Kidney (tissue), 13 donors: ENCODE measurements at regions not wholly inside any gene's neighbourhood (a gene's known extent, or its start where the extent isn't known, plus 50 kb on each side); places are given as distances from the start of the nearest gene placed in this dataset.

ENCODE experiments used
- DNase-seq, 5 donors: peaks; one replicate each; pipeline ENCODE4 v3.0.0-alpha.2; 2013 to 2020
- FAIRE-seq: peaks from 2 replicates; lab custom pipeline; 2012; peaks lifted over from hg19 to GRCh38; lab: Jason Lieb, UNC
- H3K27ac ChIP-seq, 2 donors: one replicate each; pipeline ENCODE4 v1.7.0; 2013; ENCODE audit warnings: low read depth in 2 of 2, low read length in 2 of 2, inconsistent platforms in 1 of 2
- H3K27me3 ChIP-seq: one replicate; pipeline ENCODE4 v1.7.1; 2013; ENCODE audit warnings: low read length, inconsistent platforms; ENCODE audit not compliant: control insufficient read depth, insufficient read depth
- H3K36me3 ChIP-seq, 3 donors: one replicate each; pipeline versions ENCODE4 v1.7.0 to v1.7.1; 2013; ENCODE audit warnings: low read length in 3 of 3, control low read depth in 1 of 3, inconsistent platforms in 1 of 3; ENCODE audit not compliant: insufficient read depth in 3 of 3, control insufficient read depth in 2 of 3
- H3K4me1 ChIP-seq, 3 donors: one replicate each; pipeline versions ENCODE4 v1.7.0 to v1.7.1; 2013; ENCODE audit warnings: low read length in 3 of 3, inconsistent platforms in 1 of 3, low read depth in 1 of 3; ENCODE audit not compliant: control insufficient read depth in 2 of 3, insufficient read depth in 2 of 3
- H3K4me3 ChIP-seq, 3 donors: one replicate each; pipeline versions ENCODE4 v1.7.0 to v1.8.1; 2013; ENCODE audit warnings: low read length in 3 of 3, control low read depth in 1 of 3, inconsistent platforms in 1 of 3
- H3K9ac ChIP-seq, 3 donors: one replicate each; pipeline versions ENCODE4 v1.7.0 to v1.7.1; 2013; ENCODE audit warnings: low read length in 3 of 3, control low read depth in 1 of 3, inconsistent platforms in 1 of 3
- H3K9me3 ChIP-seq, 3 donors: one replicate each; pipeline versions ENCODE4 v1.7.0 to v1.7.1; 2013; ENCODE audit warnings: low read length in 3 of 3, control low read depth in 1 of 3, inconsistent platforms in 1 of 3; ENCODE audit not compliant: control insufficient read depth in 2 of 3, insufficient read depth in 1 of 3
- intact Hi-C: fragments of 100-400 bp; cut with DNase I; formaldehyde crosslinking; loops from one replicate; pipeline ENCODE4 v1.11.1; 2022
- TF ChIP-seq, protein P1 (sequence below): IDR thresholded peaks from 3 replicates; pipeline ENCODE4 v1.5.1; 2012; ENCODE audit warnings: mild to moderate bottlenecking, moderate library complexity, borderline replicate concordance; ENCODE audit not compliant: insufficient read depth; ENCODE audit errors: extremely low read depth
- donor health status: control.
- donor health status: control.
- donor health status: control.
- donor health status: control.
- donor health status: control.
- donor health status: DM: yes; HTN: yes; CAD: no.
- donor health status: Normal renal cell carcinoma (clear cell type).

DNA sequence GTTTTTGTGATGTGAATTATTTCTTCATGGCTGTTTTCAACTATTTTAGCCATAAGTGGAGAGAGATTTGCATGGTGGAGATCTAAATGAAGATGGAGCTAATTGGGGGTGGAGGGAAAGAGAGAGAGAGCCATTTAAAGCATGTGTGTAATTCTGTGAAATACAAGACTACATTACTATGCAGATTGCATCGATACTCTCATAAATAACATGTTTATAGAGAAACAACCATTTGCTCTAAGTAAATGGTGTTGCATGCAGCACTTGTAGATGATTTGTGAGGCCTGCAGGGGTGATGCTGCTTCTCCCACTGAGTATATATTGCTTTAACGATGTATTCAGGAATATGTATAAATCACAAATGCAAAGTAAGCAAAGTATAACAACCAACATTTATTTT lies 270.2 kb upstream of the RIOK2 start:
- TF ChIP-seq, protein P1, sequence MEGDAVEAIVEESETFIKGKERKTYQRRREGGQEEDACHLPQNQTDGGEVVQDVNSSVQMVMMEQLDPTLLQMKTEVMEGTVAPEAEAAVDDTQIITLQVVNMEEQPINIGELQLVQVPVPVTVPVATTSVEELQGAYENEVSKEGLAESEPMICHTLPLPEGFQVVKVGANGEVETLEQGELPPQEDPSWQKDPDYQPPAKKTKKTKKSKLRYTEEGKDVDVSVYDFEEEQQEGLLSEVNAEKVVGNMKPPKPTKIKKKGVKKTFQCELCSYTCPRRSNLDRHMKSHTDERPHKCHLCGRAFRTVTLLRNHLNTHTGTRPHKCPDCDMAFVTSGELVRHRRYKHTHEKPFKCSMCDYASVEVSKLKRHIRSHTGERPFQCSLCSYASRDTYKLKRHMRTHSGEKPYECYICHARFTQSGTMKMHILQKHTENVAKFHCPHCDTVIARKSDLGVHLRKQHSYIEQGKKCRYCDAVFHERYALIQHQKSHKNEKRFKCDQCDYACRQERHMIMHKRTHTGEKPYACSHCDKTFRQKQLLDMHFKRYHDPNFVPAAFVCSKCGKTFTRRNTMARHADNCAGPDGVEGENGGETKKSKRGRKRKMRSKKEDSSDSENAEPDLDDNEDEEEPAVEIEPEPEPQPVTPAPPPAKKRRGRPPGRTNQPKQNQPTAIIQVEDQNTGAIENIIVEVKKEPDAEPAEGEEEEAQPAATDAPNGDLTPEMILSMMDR, result no peak
- no peak for FAIRE-seq
- no peaks in the 10 kb centered on the region for H3K9me3 ChIP-seq

DNA sequence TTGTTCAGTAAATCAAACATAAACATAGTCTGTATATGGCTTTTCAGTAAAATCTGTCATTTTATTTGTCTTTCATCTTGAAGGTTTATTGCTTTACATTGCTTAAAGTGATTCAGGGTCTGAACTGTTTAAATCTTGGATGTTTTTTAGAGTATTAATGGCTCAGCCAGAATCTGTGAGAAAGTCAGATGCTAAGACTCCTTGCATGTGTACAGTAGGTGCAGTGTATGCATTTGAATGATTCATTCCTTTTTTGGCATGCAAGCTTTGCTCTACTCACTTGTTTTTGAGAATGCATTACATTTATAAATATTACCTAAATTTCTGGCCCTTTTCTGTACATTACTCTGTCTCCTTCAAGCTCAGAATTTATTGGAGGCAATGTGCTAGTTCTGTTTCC lies 271.0 kb upstream of the RIOK2 start:
- H3K4me1 ChIP-seq, result no peaks in the 10 kb centered on the region
- no peaks in the 10 kb centered on the region for H3K9me3 ChIP-seq
- intact Hi-C loops, result no loop called here
- no peak overlapping the region for H3K9ac ChIP-seq
- H3K27ac ChIP-seq, result no peak overlapping the region
- H3K27me3 ChIP-seq, result no peaks in the 10 kb centered on the region
- DNase-seq (no peak), FAIRE-seq (no peak)
- TF ChIP-seq, protein P1, result no peak
- no peak overlapping the region for H3K4me3 ChIP-seq
- H3K36me3 ChIP-seq, result no peaks in the 10 kb centered on the region

More for the DNA sequence above, 270.2 kb upstream of the RIOK2 start:
- Histone ChIP-seq H3K4me3 (no peak overlapping the region), H3K9ac (no peak overlapping the region), H3K36me3 (no peaks in the 10 kb centered on the region), H3K27me3 (no peaks in the 10 kb centered on the region), H3K27ac (no peak overlapping the region), H3K4me1 (no peaks in the 10 kb centered on the region)
- DNase-seq, result no peak
- intact Hi-C loops, result no loop called here

DNA sequence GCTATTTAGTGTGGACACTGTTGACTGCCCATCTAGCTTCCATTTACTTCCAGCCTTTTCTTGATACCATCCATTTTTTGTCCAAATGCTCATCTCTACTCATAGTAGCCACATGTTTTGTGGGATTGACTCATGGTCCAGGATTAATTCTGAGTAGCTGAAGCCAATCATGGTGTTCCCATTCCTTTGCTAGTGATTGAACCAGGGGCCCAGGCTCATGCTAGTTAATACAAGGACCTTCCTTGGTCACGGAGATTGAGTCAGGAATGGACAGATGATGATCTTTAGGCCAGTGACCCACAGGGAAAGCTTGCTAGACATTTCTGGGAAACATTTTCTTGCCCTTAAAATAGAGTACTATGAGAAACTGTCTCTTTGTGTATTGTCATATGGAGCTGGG lies 272.9 kb upstream of the RIOK2 start:
- Histone ChIP-seq H3K9ac (no peak overlapping the region), H3K36me3 (no peaks in the 10 kb centered on the region), H3K27ac (no peak overlapping the region), H3K4me1 (no peaks in the 10 kb centered on the region), H3K9me3 (no peaks in the 10 kb centered on the region), H3K27me3 (no peaks in the 10 kb centered on the region), H3K4me3 (no peak overlapping the region)
- TF ChIP-seq, protein P1, result no peak
- intact Hi-C loops, result no loop called here
- FAIRE-seq, result no peak
- no peak for DNase-seq

DNA sequence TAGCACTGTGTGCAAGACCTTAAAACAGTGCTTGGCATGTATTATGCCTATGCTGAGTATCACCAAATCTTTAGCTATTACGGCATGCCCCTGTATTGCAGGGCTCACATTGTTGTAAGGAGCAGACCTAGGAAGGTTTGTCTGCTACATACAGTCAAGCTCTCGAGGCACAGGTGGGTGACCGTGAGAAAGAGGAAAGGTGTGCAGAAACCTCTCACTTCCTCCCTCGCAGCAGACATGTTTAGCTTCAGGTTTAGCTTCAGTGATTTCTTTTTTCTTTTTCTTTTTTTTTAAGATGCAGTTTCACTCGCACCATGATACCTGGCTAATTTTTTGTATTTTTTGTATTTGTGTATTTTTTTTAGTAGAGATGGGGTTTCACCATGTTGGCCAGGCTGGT lies 275.8 kb upstream of the RIOK2 start:
- no peaks in the 10 kb centered on the region for H3K27me3 ChIP-seq
- no peaks in the 10 kb centered on the region for H3K4me1 ChIP-seq
- no peak for FAIRE-seq
- no peak overlapping the region for H3K27ac ChIP-seq
- intact Hi-C loops, result no loop called here
- TF ChIP-seq, protein P1, result no peak
- no peak overlapping the region for H3K4me3 ChIP-seq
- no peaks in the 10 kb centered on the region for H3K36me3 ChIP-seq
- DNase-seq, result no peak
- no peaks in the 10 kb centered on the region for H3K9me3 ChIP-seq
- H3K9ac ChIP-seq, result no peak overlapping the region
